ENCODE measurements at regions not wholly inside any gene's neighbourhood (a gene's known extent, or its start where the extent isn't known, plus 50 kb on each side); places are given as distances from the start of the nearest gene placed in this dataset.

GRCh38 chr11:43619863-43620505 is 60.6 kb upstream of the HSD17B12 start:
- DNase-seq (ENCODE audit: low read depth, low spot score), result no peak

- DNase-seq (ENCODE audit: low read depth, low spot score), result no peak
These were observed 53.7 kb upstream of the HSD17B12 start for GRCh38 chr11:43626798-43627197.

Data from ELF-1 (cell line).